ENCODE measurements at regions not wholly inside any gene's neighbourhood (a gene's known extent, or its start where the extent isn't known, plus 50 kb on each side); places are given as distances from the start of the nearest gene placed in this dataset.

- 0 out of 2 replicates have a peak, but pooled peaks have one; percentile 33 for TF ChIP-seq ZBTB3 (CRISPR knock-in tag; IDR thresholded peaks at IDR 0.05; ENCODE audit: borderline replicate concordance, low read depth)
- TF ChIP-seq, protein P1, sequence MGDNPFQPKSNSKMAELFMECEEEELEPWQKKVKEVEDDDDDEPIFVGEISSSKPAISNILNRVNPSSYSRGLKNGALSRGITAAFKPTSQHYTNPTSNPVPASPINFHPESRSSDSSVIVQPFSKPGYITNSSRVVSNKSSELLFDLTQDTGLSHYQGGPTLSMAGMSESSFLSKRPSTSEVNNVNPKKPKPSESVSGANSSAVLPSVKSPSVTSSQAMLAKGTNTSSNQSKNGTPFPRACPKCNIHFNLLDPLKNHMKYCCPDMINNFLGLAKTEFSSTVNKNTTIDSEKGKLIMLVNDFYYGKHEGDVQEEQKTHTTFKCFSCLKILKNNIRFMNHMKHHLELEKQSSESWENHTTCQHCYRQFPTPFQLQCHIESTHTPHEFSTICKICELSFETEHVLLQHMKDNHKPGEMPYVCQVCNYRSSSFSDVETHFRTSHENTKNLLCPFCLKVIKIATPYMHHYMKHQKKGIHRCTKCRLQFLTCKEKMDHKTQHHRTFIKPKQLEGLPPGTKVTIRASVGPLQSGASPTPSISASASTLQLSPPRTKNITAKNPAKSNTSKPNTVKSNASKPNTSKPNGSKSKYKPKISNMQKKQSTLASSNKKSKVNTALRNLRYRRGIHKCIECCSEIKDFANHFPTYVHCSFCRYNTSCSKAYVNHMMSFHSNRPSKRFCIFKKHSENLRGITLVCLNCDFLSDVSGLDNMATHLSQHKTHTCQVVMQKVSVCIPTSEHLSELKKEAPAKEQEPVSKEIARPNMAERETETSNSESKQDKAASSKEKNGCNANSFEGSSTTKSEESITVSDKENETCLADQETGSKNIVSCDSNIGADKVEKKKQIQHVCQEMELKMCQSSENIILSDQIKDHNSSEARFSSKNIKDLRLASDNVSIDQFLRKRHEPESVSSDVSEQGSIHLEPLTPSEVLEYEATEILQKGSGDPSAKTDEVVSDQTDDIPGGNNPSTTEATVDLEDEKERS (CRISPR knock-in tag; IDR thresholded peaks at IDR 0.05), result peak; percentile 87; the same call in 1 of the 2 replicates
- TF ChIP-seq, protein P2, sequence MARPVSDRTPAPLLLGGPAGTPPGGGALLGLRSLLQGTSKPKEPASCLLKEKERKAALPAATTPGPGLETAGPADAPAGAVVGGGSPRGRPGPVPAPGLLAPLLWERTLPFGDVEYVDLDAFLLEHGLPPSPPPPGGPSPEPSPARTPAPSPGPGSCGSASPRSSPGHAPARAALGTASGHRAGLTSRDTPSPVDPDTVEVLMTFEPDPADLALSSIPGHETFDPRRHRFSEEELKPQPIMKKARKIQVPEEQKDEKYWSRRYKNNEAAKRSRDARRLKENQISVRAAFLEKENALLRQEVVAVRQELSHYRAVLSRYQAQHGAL (CRISPR knock-in tag; IDR thresholded peaks at IDR 0.05; ENCODE audit: not compliant biosample characterization), result no peak
- TF ChIP-seq, protein P3, sequence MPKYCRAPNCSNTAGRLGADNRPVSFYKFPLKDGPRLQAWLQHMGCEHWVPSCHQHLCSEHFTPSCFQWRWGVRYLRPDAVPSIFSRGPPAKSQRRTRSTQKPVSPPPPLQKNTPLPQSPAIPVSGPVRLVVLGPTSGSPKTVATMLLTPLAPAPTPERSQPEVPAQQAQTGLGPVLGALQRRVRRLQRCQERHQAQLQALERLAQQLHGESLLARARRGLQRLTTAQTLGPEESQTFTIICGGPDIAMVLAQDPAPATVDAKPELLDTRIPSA (CRISPR knock-in tag; IDR thresholded peaks at IDR 0.05; ENCODE audit: borderline replicate concordance), result no peak
- peak; percentile 84; the same call in 1 of the 2 replicates for TF ChIP-seq GATA4 (IDR thresholded peaks at IDR 0.05; ENCODE audit: borderline replicate concordance, low read depth)
- TF ChIP-seq RXRB (CRISPR knock-in tag; IDR thresholded peaks at IDR 0.05; ENCODE audit: borderline replicate concordance), result peak; percentile 92
- TF ChIP-seq MED13 (CRISPR knock-in tag; IDR thresholded peaks at IDR 0.05), result peak; percentile 85; the same call in 1 of the 2 replicates
- TF ChIP-seq, protein P4, sequence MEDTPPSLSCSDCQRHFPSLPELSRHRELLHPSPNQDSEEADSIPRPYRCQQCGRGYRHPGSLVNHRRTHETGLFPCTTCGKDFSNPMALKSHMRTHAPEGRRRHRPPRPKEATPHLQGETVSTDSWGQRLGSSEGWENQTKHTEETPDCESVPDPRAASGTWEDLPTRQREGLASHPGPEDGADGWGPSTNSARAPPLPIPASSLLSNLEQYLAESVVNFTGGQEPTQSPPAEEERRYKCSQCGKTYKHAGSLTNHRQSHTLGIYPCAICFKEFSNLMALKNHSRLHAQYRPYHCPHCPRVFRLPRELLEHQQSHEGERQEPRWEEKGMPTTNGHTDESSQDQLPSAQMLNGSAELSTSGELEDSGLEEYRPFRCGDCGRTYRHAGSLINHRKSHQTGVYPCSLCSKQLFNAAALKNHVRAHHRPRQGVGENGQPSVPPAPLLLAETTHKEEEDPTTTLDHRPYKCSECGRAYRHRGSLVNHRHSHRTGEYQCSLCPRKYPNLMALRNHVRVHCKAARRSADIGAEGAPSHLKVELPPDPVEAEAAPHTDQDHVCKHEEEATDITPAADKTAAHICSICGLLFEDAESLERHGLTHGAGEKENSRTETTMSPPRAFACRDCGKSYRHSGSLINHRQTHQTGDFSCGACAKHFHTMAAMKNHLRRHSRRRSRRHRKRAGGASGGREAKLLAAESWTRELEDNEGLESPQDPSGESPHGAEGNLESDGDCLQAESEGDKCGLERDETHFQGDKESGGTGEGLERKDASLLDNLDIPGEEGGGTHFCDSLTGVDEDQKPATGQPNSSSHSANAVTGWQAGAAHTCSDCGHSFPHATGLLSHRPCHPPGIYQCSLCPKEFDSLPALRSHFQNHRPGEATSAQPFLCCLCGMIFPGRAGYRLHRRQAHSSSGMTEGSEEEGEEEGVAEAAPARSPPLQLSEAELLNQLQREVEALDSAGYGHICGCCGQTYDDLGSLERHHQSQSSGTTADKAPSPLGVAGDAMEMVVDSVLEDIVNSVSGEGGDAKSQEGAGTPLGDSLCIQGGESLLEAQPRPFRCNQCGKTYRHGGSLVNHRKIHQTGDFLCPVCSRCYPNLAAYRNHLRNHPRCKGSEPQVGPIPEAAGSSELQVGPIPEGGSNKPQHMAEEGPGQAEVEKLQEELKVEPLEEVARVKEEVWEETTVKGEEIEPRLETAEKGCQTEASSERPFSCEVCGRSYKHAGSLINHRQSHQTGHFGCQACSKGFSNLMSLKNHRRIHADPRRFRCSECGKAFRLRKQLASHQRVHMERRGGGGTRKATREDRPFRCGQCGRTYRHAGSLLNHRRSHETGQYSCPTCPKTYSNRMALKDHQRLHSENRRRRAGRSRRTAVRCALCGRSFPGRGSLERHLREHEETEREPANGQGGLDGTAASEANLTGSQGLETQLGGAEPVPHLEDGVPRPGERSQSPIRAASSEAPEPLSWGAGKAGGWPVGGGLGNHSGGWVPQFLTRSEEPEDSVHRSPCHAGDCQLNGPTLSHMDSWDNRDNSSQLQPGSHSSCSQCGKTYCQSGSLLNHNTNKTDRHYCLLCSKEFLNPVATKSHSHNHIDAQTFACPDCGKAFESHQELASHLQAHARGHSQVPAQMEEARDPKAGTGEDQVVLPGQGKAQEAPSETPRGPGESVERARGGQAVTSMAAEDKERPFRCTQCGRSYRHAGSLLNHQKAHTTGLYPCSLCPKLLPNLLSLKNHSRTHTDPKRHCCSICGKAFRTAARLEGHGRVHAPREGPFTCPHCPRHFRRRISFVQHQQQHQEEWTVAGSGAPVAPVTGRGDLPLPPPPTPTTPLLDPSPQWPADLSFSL (CRISPR knock-in tag; IDR thresholded peaks at IDR 0.05), result 0 out of 2 replicates have a peak, but pooled peaks have one; percentile 61
- peak; percentile 77 for TF ChIP-seq MAX (IDR thresholded peaks at IDR 0.05)
- peak; percentile 44; the same call in 1 of the 2 replicates for TF ChIP-seq GABPB1 (CRISPR knock-in tag; IDR thresholded peaks at IDR 0.05)
- TF ChIP-seq, protein P5, sequence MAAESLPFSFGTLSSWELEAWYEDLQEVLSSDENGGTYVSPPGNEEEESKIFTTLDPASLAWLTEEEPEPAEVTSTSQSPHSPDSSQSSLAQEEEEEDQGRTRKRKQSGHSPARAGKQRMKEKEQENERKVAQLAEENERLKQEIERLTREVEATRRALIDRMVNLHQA (CRISPR knock-in tag; IDR thresholded peaks at IDR 0.05), result no peak
- peak; percentile 47; the same call in 1 of the 2 replicates for TF ChIP-seq CHD4 (IDR thresholded peaks at IDR 0.05; ENCODE audit: borderline replicate concordance, low read length)
- TF ChIP-seq ZNF616 (CRISPR knock-in tag; IDR thresholded peaks at IDR 0.05; ENCODE audit: low read depth), result no peak
- TF ChIP-seq ZNF556 (CRISPR knock-in tag; IDR thresholded peaks at IDR 0.05; ENCODE audit: borderline replicate concordance), result peak; percentile 79; the same call in 1 of the 2 replicates
- no peak for TF ChIP-seq ZNF737 (CRISPR knock-in tag; IDR thresholded peaks at IDR 0.05; ENCODE audit: borderline replicate concordance)
- TF ChIP-seq, protein P6, sequence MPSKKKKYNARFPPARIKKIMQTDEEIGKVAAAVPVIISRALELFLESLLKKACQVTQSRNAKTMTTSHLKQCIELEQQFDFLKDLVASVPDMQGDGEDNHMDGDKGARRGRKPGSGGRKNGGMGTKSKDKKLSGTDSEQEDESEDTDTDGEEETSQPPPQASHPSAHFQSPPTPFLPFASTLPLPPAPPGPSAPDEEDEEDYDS (CRISPR knock-in tag; IDR thresholded peaks at IDR 0.05), result peak; percentile 70
Observed at GRCh38 chr3:31377045-31377642, 155.6 kb upstream of the STT3B start (continued).

All from HepG2 (cell line).